ENCODE measurements at regions not wholly inside any gene's neighbourhood (a gene's known extent, or its start where the extent isn't known, plus 50 kb on each side); places are given as distances from the start of the nearest gene placed in this dataset.

GRCh38 chr20:8964959-8965562 lies 103.8 kb upstream of the PLCB4 start:
- TF ChIP-seq CTCF (IDR thresholded peaks at IDR 0.05) (no peak), POLR2A (IDR thresholded peaks at IDR 0.05) (no peak)
